DND-41 (cell line): ENCODE measurements at regions not wholly inside any gene's neighbourhood (a gene's known extent, or its start where the extent isn't known, plus 50 kb on each side); places are given as distances from the start of the nearest gene placed in this dataset.

Source experiments
- ATAC-seq: fragments of 200-7000 bp; cut with Tn5 transposase; 3 replicates; pipeline ENCODE4 v1.9.1; 2021; ENCODE audit warnings: low read depth; ENCODE audit not compliant: insufficient read depth
- DNase-seq: peaks from one replicate; pipeline ENCODE4 v3.0.0-alpha.2; 2020
- H2AFZ ChIP-seq: 2 replicates; pipeline ENCODE4 v1.6.0; 2012; ENCODE audit warnings: low read depth, low read length
- H3K27ac ChIP-seq: 2 replicates; pipeline ENCODE4 v1.5.1; 2012; ENCODE audit warnings: low read length, inconsistent platforms
- H3K27me3 ChIP-seq: fragments of 200-600 bp; sonication (generic); 2 replicates; pipeline ENCODE4 v1.6.0; 2012; ENCODE audit warnings: low read length, mild to moderate bottlenecking, inconsistent platforms; ENCODE audit not compliant: insufficient read depth, poor library complexity
- H3K36me3 ChIP-seq: 2 replicates; pipeline ENCODE4 v1.5.1; 2012; ENCODE audit warnings: low read length, inconsistent platforms; ENCODE audit not compliant: insufficient read depth
- H3K4me1 ChIP-seq: 2 replicates; pipeline ENCODE4 v1.5.1; 2012; ENCODE audit warnings: mild to moderate bottlenecking, low read length; ENCODE audit not compliant: insufficient read depth
- H3K4me2 ChIP-seq: 2 replicates; pipeline ENCODE4 v1.6.0; 2012; ENCODE audit warnings: mild to moderate bottlenecking, moderate library complexity, low read length, inconsistent platforms; ENCODE audit not compliant: insufficient read depth
- H3K4me3 ChIP-seq, 2 experiments: fragments of 200-600 bp in 1 of 2; shearing (Covaris generic) in 1 of 2; 2 replicates each; pipeline ENCODE4 v1.5.1; 2012 to 2016; ENCODE audit warnings: inconsistent platforms in 2 of 2, low read length in 2 of 2, mild to moderate bottlenecking in 2 of 2, low read depth in 1 of 2, moderate library complexity in 1 of 2
- H3K79me2 ChIP-seq: 2 replicates; pipeline ENCODE4 v1.6.0; 2012; ENCODE audit warnings: low read length, inconsistent platforms; ENCODE audit not compliant: insufficient read depth
- H3K9ac ChIP-seq: 2 replicates; pipeline ENCODE4 v1.6.0; 2012; ENCODE audit warnings: low read depth, mild to moderate bottlenecking, inconsistent platforms, low read length, moderate library complexity
- H3K9me3 ChIP-seq: 2 replicates; pipeline ENCODE4 v1.5.1; 2012; ENCODE audit warnings: low read length, moderate library complexity, mild to moderate bottlenecking, inconsistent platforms; ENCODE audit not compliant: insufficient read depth, severe bottlenecking
- H4K20me1 ChIP-seq: 2 replicates; pipeline ENCODE4 v1.6.0; 2012; ENCODE audit warnings: low read length; ENCODE audit not compliant: insufficient read depth
- EZH2 ChIP-seq: IDR thresholded peaks from 3 replicates; pipeline ENCODE4 v1.6.1; 2012; ENCODE audit warnings: borderline replicate concordance, low read depth, mild to moderate bottlenecking, moderate library complexity, low read length, inconsistent platforms; ENCODE audit not compliant: severe bottlenecking
- TF ChIP-seq, protein P1 (sequence below): IDR thresholded peaks from 2 replicates; pipeline ENCODE4 v1.5.1; 2012; ENCODE audit warnings: borderline replicate concordance, low read length, moderate library complexity, mild to moderate bottlenecking; ENCODE audit not compliant: poor library complexity, severe bottlenecking; ENCODE audit errors: extremely low read depth

DNA sequence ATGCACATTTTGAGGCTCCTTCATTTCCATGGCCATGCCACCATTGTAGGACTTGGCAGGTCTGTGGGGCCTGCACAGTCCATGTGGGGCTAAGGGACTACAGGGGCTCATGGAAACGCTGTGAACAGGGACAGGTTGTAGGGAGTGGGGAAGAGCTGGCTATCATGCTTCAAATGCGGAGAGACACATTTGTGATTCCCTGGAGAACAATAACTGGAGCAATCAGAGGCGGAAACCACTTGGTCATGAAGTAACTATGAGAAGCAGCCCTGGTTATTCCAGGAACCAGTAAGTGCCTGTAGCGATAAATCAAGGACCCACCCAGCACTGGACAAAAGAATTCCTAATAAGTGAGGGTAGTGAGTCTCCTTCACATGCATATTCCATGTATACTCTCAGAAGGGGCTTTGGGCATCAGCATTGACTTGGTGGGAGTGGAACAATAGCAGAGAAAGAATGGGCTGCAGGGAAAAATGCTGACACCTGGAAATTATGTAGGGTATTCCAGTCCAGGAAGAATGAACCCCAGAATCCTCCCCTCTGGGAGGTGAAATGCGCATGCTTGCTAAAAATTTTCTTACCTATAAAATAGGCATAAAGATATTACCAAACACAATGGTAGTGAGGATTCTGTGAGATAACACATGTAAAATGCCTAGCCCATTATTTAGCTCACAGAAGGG, 251.4 kb upstream of the ROPN1 start:
- Histone ChIP-seq H3K36me3 (no peaks in the 10 kb centered on the region), H3K4me1 (no peaks in the 10 kb centered on the region), H3K4me2 (no peak overlapping the region), H3K79me2 (no peaks in the 10 kb centered on the region), H3K4me3 (no peak overlapping the region), H4K20me1 (no peaks in the 10 kb centered on the region), H3K27me3 (peaks cover 4% of the 10 kb centered on the region), H3K27ac (no peak overlapping the region), H3K9ac (no peak overlapping the region), H3K9me3 (no peaks in the 10 kb centered on the region), H2AFZ (no peak overlapping the region)
- no peak for TF ChIP-seq EZH2
- TF ChIP-seq, protein P1, sequence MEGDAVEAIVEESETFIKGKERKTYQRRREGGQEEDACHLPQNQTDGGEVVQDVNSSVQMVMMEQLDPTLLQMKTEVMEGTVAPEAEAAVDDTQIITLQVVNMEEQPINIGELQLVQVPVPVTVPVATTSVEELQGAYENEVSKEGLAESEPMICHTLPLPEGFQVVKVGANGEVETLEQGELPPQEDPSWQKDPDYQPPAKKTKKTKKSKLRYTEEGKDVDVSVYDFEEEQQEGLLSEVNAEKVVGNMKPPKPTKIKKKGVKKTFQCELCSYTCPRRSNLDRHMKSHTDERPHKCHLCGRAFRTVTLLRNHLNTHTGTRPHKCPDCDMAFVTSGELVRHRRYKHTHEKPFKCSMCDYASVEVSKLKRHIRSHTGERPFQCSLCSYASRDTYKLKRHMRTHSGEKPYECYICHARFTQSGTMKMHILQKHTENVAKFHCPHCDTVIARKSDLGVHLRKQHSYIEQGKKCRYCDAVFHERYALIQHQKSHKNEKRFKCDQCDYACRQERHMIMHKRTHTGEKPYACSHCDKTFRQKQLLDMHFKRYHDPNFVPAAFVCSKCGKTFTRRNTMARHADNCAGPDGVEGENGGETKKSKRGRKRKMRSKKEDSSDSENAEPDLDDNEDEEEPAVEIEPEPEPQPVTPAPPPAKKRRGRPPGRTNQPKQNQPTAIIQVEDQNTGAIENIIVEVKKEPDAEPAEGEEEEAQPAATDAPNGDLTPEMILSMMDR = no peak
- no peak for ATAC-seq
- no peak for DNase-seq

DNA sequence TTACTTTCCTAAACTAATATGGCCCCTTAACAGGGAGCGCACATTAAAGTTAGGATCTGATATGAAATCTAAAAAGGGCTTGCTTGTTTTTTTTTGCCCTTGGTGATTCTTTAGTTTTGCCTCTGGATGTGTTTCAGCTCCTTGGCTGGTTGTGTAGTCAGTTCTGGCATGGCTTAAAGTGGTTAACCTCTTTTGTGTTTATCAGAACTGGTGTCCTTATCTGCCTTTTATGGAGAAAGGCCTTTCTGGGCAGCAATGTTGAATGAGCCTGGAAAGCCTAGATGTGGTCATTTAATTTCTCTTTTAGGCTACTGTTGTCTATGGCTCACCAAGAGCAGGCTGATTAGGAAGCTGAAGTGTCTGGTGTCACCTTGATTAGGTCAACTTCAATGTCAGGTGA, 254.5 kb upstream of the ROPN1 start:
- H3K4me2 ChIP-seq = no peak overlapping the region
- no peak for DNase-seq
- ATAC-seq = no peak
- no peak overlapping the region for H3K9ac ChIP-seq
- no peak overlapping the region for H3K27ac ChIP-seq
- TF ChIP-seq EZH2 = no peak
- no peaks in the 10 kb centered on the region for H3K9me3 ChIP-seq
- no peaks in the 10 kb centered on the region for H3K79me2 ChIP-seq
- H2AFZ ChIP-seq = no peak overlapping the region
- no peaks in the 10 kb centered on the region for H3K36me3 ChIP-seq
- H3K27me3 ChIP-seq = peaks cover 6% of the 10 kb centered on the region
- no peaks in the 10 kb centered on the region for H3K4me1 ChIP-seq
- no peak overlapping the region for H3K4me3 ChIP-seq
- no peaks in the 10 kb centered on the region for H4K20me1 ChIP-seq

DNA sequence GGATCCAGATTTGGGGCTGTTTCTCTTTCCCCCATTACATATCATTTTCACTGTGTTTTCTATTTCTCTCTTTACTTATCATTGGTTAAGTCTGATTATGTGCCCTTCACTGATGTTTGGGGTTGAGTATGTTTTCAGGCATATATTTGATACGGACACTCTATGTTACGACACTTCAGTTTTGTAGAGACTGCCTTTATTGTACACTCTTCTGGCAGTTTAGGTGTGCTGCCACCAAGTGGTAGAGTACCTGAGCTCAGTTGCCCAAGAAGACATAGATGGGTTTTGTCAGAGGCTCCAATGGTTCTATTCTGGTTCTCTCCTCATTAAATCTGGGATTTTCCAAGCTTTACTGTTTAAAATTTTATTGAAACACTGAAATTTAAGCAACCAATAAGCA, 255.0 kb upstream of the ROPN1 start:
- no peak overlapping the region for H2AFZ ChIP-seq
- no peak overlapping the region for H3K9ac ChIP-seq
- no peak overlapping the region for H3K4me3 ChIP-seq
- no peaks in the 10 kb centered on the region for H3K9me3 ChIP-seq
- no peak overlapping the region for H3K4me2 ChIP-seq
- no peaks in the 10 kb centered on the region for H4K20me1 ChIP-seq
- H3K27ac ChIP-seq = no peak overlapping the region
- H3K27me3 ChIP-seq = peaks cover 6% of the 10 kb centered on the region
- H3K4me1 ChIP-seq = no peaks in the 10 kb centered on the region
- ATAC-seq (no peak), DNase-seq (no peak)
- H3K36me3 ChIP-seq = no peaks in the 10 kb centered on the region
- TF ChIP-seq, protein P1 = peak; percentile 57
- TF ChIP-seq EZH2 = no peak
- no peaks in the 10 kb centered on the region for H3K79me2 ChIP-seq

DNA sequence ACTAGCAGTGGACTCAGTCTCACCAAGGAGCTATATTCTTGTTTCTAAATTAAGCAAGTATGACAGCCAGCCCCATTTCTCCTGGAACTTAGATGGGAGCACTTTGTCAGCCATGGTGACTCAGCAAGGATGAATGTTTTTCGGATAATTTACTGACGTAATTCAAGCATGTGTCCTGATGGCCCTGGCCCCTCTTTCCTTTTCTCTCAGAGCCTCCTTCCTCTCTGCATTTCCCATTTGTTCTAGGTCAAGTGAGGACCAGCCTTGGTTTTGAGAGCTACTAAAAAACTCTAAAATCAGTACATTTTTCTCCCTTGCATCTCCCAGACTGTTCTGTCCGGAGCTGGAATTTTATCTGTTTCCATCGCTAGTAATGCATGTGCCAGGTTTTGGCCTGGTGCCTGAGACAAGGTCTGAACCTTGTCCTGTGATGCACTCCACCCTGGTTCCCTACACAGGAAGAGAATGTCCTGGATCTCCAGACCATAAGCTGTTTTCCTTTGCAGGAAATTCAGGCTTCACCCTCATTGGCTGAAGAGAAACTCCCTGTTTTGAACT, 256.6 kb upstream of the ROPN1 start:
- Histone ChIP-seq H3K4me3 (no peak overlapping the region), H3K36me3 (no peaks in the 10 kb centered on the region), H3K79me2 (no peaks in the 10 kb centered on the region), H3K27me3 (peaks cover 3% of the 10 kb centered on the region), H3K4me1 (no peaks in the 10 kb centered on the region), H4K20me1 (no peaks in the 10 kb centered on the region), H3K27ac (no peak overlapping the region), H2AFZ (no peak overlapping the region), H3K9me3 (no peaks in the 10 kb centered on the region), H3K4me2 (no peak overlapping the region), H3K9ac (no peak overlapping the region)
- DNase-seq (no peak), ATAC-seq (no peak)
- TF ChIP-seq, protein P1 = no peak
- TF ChIP-seq EZH2 = no peak
